Endothelial cell of umbilical vein (primary cell): ENCODE measurements at regions not wholly inside any gene's neighbourhood (a gene's known extent, or its start where the extent isn't known, plus 50 kb on each side); places are given as distances from the start of the nearest gene placed in this dataset.

Source experiments
- BruUV-seq: library from RNA; stranded (reverse); fragments of 400-500 nt; replicated peaks from 2 replicates; lab custom pipeline; 2021; lab: Mats Ljungman, UMichigan
- CTCF ChIA-PET: fragments of 300-600, 350-600 bp; sonication (Branson Sonifier 250); formaldehyde crosslinking; loops from one replicate; lab custom pipeline; 2021; ENCODE audit warnings: antibody characterized with exemption, inconsistent platforms; lab: Charles Lee
- POLR2A ChIA-PET: fragments of 300-600, 350-600 bp; sonication (Branson Sonifier 250); formaldehyde crosslinking; loops from one replicate; lab custom pipeline; 2021; ENCODE audit warnings: antibody characterized with exemption, inconsistent platforms; lab: Charles Lee
- DNase-seq: peaks from one replicate; pipeline ENCODE4 v3.0.0-alpha.2; 2011; ENCODE audit warnings: low read depth, low spot score
- FAIRE-seq: peaks from 2 replicates; lab custom pipeline; 2011; peaks lifted over from hg19 to GRCh38; lab: Jason Lieb, UNC
- H2AFZ ChIP-seq: 2 replicates; pipeline ENCODE4 v1.6.0; 2012; ENCODE audit warnings: low read depth, low read length, control low read depth, inconsistent platforms
- H3K27ac ChIP-seq: 2 replicates; pipeline ENCODE4 v1.5.1; 2011; ENCODE audit warnings: low read depth, mild to moderate bottlenecking, control low read depth, low read length, moderate library complexity; ENCODE audit not compliant: insufficient read depth
- H3K27me3 ChIP-seq, 2 experiments: 2 replicates each; pipeline versions ENCODE4 v1.6.0 to v1.6.1; 2011; ENCODE audit warnings: low read length in 2 of 2, mixed read lengths in 1 of 2; ENCODE audit not compliant: control insufficient read depth in 2 of 2, insufficient read depth in 2 of 2
- H3K36me3 ChIP-seq, 2 experiments: 2 replicates in 1 of 2; 3 replicates in 1 of 2; pipeline ENCODE4 v1.5.1; 2011; ENCODE audit warnings: low read length in 2 of 2, mild to moderate bottlenecking in 1 of 2, moderate library complexity in 1 of 2; ENCODE audit not compliant: control insufficient read depth in 2 of 2, insufficient read depth in 2 of 2; ENCODE audit errors: extremely low read depth in 1 of 2
- H3K4me1 ChIP-seq: 3 replicates; pipeline ENCODE4 v1.5.1; 2011; ENCODE audit warnings: mild to moderate bottlenecking, low read length; ENCODE audit not compliant: control insufficient read depth, insufficient read depth; ENCODE audit errors: extremely low read depth
- H3K4me2 ChIP-seq: 2 replicates; pipeline ENCODE4 v1.6.1; 2011; ENCODE audit warnings: low read length, control low read depth, mixed read lengths; ENCODE audit not compliant: insufficient read depth
- H3K4me3 ChIP-seq, 3 experiments: fragments of 200-600 bp in 1 of 3; sonication (generic), shearing (Covaris generic) in 1 of 3; replicated peaks in 1 of 3; 2 replicates each; pipeline ENCODE4 v1.5.1; 2011 to 2016; ENCODE audit warnings: control low read depth in 3 of 3, low read length in 3 of 3, mild to moderate bottlenecking in 2 of 3, inconsistent platforms in 1 of 3, low read depth in 1 of 3, moderate library complexity in 1 of 3; ENCODE audit not compliant: insufficient read depth in 1 of 3
- H3K79me2 ChIP-seq: 2 replicates; pipeline ENCODE4 v1.6.0; 2012; ENCODE audit warnings: low read length, inconsistent platforms; ENCODE audit not compliant: control insufficient read depth, insufficient read depth
- H3K9ac ChIP-seq: replicated peaks from 2 replicates; pipeline ENCODE3; 2011; ENCODE audit warnings: low read length, control low read depth; ENCODE audit not compliant: insufficient read depth; ENCODE audit errors: extremely low read depth
- H3K9me1 ChIP-seq: replicated peaks from 3 replicates; pipeline ENCODE4 v1.6.0; 2011; ENCODE audit warnings: mild to moderate bottlenecking, low read length; ENCODE audit not compliant: control insufficient read depth, insufficient read depth; ENCODE audit errors: extremely low read depth
- H3K9me3 ChIP-seq: replicated peaks from 2 replicates; pipeline ENCODE4 v1.5.1; 2012; ENCODE audit warnings: low read length, inconsistent platforms; ENCODE audit not compliant: control insufficient read depth, insufficient read depth
- H4K20me1 ChIP-seq: replicated peaks from 2 replicates; pipeline ENCODE3; 2011; ENCODE audit warnings: mild to moderate bottlenecking, low read length; ENCODE audit not compliant: control insufficient read depth, insufficient read depth; ENCODE audit errors: extremely low read depth
- EZH2 ChIP-seq: IDR thresholded peaks from 2 replicates; pipeline ENCODE4 v1.6.1; 2012; ENCODE audit warnings: borderline replicate concordance, low read depth, mild to moderate bottlenecking, moderate library complexity, low read length, inconsistent platforms; ENCODE audit not compliant: severe bottlenecking
- FOS ChIP-seq: IDR thresholded peaks from 2 replicates; pipeline ENCODE4 v1.6.1; 2011; ENCODE audit warnings: mild to moderate bottlenecking, low read length, moderate library complexity, borderline replicate concordance; ENCODE audit not compliant: insufficient read depth
- GATA2 ChIP-seq: IDR thresholded peaks from 2 replicates; pipeline ENCODE4 v1.7.0; 2011; ENCODE audit warnings: low read depth, mild to moderate bottlenecking, moderate library complexity, mixed read lengths, low read length; ENCODE audit not compliant: insufficient read length, insufficient read depth
- JUN ChIP-seq: IDR thresholded peaks from 2 replicates; pipeline ENCODE4 v1.6.1; 2011; ENCODE audit warnings: borderline replicate concordance, low read depth; ENCODE audit not compliant: insufficient read length, insufficient read depth
- MYC ChIP-seq: IDR thresholded peaks from one replicate; pipeline ENCODE4 v1.6.1; 2011; ENCODE audit warnings: mild to moderate bottlenecking, low read depth, low read length
- POLR2A ChIP-seq: IDR thresholded peaks from 2 replicates; pipeline ENCODE4 v1.6.1; 2012; ENCODE audit warnings: low read depth, mild to moderate bottlenecking, control low read depth, low read length
- POLR2AphosphoS5 ChIP-seq: IDR thresholded peaks from 2 replicates; pipeline ENCODE4 v1.6.1; 2012; ENCODE audit warnings: low read depth, mild to moderate bottlenecking, control low read depth, low read length, moderate library complexity; ENCODE audit not compliant: insufficient read depth
- dilution Hi-C: fragments of 300-500 bp; cut with MboI; formaldehyde crosslinking; loops from one replicate; pipeline ENCODE4 v1.15.0; 2019; ENCODE audit warnings: low sequenced_read_pairs; ENCODE audit not compliant: extremely low pct_ligation_motif_present
- intact Hi-C: fragments of 100-400 bp; cut with micrococcal nuclease; formaldehyde crosslinking; loops from one replicate; pipeline ENCODE4 v1.10.0; 2022
- TF ChIP-seq, protein P1 (sequence below), 2 donors: IDR thresholded peaks; 1 replicate in 1 of 2; 2 replicates in 1 of 2; pipeline ENCODE4 v1.5.1; 2011; ENCODE audit warnings: low read length in 2 of 2, mild to moderate bottlenecking in 2 of 2, moderate library complexity in 2 of 2, control low read depth in 1 of 2, inconsistent platforms in 1 of 2, low read depth in 1 of 2; ENCODE audit not compliant: insufficient read depth in 1 of 2; ENCODE audit errors: extremely low read depth in 1 of 2
- TF ChIP-seq, protein P2 (sequence below): IDR thresholded peaks from 2 replicates; pipeline ENCODE4 v1.6.1; 2011; ENCODE audit not compliant: insufficient read depth, insufficient read length

DNA sequence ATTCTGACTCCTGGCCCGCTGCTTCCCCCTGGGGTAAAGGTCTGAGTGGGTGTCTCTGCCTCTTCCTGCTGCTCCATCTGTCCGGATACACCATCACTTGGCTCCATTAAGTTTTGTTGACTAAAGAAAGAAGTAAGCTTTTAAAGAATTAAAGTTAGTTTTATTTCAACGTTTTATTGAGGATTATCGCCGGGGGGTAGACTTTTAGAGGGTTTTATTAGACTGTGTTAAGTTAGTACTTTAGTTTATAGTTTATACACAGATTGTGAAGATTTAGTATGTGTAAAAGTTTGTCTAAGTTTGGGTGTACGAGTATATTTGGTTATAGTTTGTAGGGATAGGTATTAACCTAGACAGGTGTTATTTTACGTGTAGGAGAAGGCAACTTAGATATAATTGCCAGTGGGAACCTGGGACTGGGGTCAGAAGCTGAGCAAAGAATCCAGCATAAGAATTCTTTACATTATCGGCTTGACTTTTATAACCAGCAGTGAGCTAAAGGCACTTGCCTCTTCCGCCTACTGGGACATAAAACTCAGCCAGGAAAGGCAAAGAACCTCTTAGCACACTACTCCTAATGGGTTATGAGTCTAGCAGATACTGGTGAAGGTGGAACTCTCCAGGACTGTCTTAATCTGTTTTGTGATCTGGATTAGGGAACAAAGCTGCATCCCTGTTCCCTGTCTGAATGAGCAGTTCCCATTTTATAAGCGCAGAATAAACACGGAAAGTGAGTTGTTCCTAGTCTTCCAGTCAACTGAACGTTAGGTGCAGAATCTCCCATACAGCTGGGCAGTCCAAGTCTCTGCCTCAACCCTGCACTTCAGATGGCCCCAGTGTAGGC is 131.3 kb downstream of the FAM43A start:
- BruUV-seq, result no TSS peak
- H3K9me1 ChIP-seq, result no peaks in the 10 kb centered on the region
- dilution Hi-C loops, result no loop called here

More for the DNA sequence above, 131.3 kb downstream of the FAM43A start:
- FAIRE-seq (no peak), DNase-seq (no peak)
- no peaks in the 10 kb centered on the region for H3K27me3 ChIP-seq
- H3K4me3 ChIP-seq, result no peak overlapping the region
- CTCF ChIA-PET, result interaction anchor here (0.7 to 1.0 kb wide), 2 partner anchors 35 to 68 kb away, joined by 3 read pairs; no protein-coding TSS in a partner anchor
- H3K9me3 ChIP-seq, result no peaks in the 10 kb centered on the region
- no peak overlapping the region for H3K4me2 ChIP-seq
- no peak overlapping the region for H3K9ac ChIP-seq
- no peaks in the 10 kb centered on the region for H3K36me3 ChIP-seq
- H3K4me1 ChIP-seq, result no peaks in the 10 kb centered on the region
- no peaks in the 10 kb centered on the region for H4K20me1 ChIP-seq
- TF ChIP-seq JUN, result no peak
- TF ChIP-seq MYC, result no peak
- no peak for TF ChIP-seq EZH2
- no peak for TF ChIP-seq FOS
- TF ChIP-seq, protein P1, sequence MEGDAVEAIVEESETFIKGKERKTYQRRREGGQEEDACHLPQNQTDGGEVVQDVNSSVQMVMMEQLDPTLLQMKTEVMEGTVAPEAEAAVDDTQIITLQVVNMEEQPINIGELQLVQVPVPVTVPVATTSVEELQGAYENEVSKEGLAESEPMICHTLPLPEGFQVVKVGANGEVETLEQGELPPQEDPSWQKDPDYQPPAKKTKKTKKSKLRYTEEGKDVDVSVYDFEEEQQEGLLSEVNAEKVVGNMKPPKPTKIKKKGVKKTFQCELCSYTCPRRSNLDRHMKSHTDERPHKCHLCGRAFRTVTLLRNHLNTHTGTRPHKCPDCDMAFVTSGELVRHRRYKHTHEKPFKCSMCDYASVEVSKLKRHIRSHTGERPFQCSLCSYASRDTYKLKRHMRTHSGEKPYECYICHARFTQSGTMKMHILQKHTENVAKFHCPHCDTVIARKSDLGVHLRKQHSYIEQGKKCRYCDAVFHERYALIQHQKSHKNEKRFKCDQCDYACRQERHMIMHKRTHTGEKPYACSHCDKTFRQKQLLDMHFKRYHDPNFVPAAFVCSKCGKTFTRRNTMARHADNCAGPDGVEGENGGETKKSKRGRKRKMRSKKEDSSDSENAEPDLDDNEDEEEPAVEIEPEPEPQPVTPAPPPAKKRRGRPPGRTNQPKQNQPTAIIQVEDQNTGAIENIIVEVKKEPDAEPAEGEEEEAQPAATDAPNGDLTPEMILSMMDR (IDR thresholded peaks at IDR 0.05; ENCODE audit: extremely low read depth in 1 of 2, insufficient read depth in 1 of 2, low read depth in 1 of 2, low read length in 2 of 2), result no peak
- no peak for TF ChIP-seq GATA2
- TF ChIP-seq POLR2A, result no peak
- TF ChIP-seq POLR2AphosphoS5, result no peak
- TF ChIP-seq, protein P2, sequence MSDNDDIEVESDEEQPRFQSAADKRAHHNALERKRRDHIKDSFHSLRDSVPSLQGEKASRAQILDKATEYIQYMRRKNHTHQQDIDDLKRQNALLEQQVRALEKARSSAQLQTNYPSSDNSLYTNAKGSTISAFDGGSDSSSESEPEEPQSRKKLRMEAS, result no peak
- intact Hi-C loops, result no loop called here
- no peak overlapping the region for H2AFZ ChIP-seq
- H3K27ac ChIP-seq, result no peak overlapping the region
- no peaks in the 10 kb centered on the region for H3K79me2 ChIP-seq
- POLR2A ChIA-PET, result no interaction called here
